IMR-90 (cell line): ENCODE measurements at regions not wholly inside any gene's neighbourhood (a gene's known extent, or its start where the extent isn't known, plus 50 kb on each side); places are given as distances from the start of the nearest gene placed in this dataset.

Experiments
- ATAC-seq: fragments of 200-7000 bp; cut with Tn5 transposase; 2 replicates; pipeline ENCODE4 v1.9.1; 2020; ENCODE audit warnings: low read depth, mild to moderate bottlenecking, moderate library complexity
- BruUV-seq: library from RNA; stranded (reverse); fragments of 400-500 nt; replicated peaks from 2 replicates; lab custom pipeline; 2021; lab: Mats Ljungman, UMichigan
- CTCF ChIA-PET: fragments of 300-600 bp; formaldehyde crosslinking; extraction: SDS; loops from one replicate; lab custom pipeline; 2021; ENCODE audit warnings: antibody characterized with exemption; lab: Yijun Ruan, JAX
- POLR2A ChIA-PET: fragments of 300-600 bp; sonication (Branson Sonifier 250); formaldehyde crosslinking; loops from one replicate; lab custom pipeline; 2022; ENCODE audit warnings: antibody characterized with exemption; ENCODE audit not compliant: unreplicated experiment; lab: Charles Lee
- DNase-seq: peaks from one replicate; pipeline ENCODE4 v3.0.0; 2013
- H2AFZ ChIP-seq: replicated peaks from 2 replicates; pipeline ENCODE3; 2013; ENCODE audit warnings: low read length, mild to moderate bottlenecking; ENCODE audit not compliant: poor library complexity
- H2AK5ac ChIP-seq: 2 replicates; pipeline ENCODE4 v1.6.1; 2013; ENCODE audit warnings: low read depth, low read length, inconsistent platforms
- H2AK9ac ChIP-seq: replicated peaks from 2 replicates; pipeline ENCODE3; 2013; ENCODE audit warnings: mild to moderate bottlenecking, low read depth, low read length, moderate library complexity; ENCODE audit not compliant: poor library complexity
- H2BK120ac ChIP-seq: 2 replicates; pipeline ENCODE4 v1.6.1; 2013; ENCODE audit warnings: low read depth, low read length, inconsistent platforms
- H2BK15ac ChIP-seq: 3 replicates; pipeline ENCODE4 v1.6.1; 2013; ENCODE audit warnings: low read depth, low read length, inconsistent platforms
- H2BK20ac ChIP-seq: 2 replicates; pipeline ENCODE4 v1.6.1; 2013; ENCODE audit warnings: low read depth, mild to moderate bottlenecking, inconsistent platforms, low read length, moderate library complexity
- H2BK5ac ChIP-seq: 2 replicates; pipeline ENCODE4 v1.6.1; 2013; ENCODE audit warnings: mild to moderate bottlenecking, low read depth, low read length, inconsistent platforms; ENCODE audit not compliant: poor library complexity, severe bottlenecking
- H3K14ac ChIP-seq: replicated peaks from 2 replicates; pipeline ENCODE4 v1.6.1; 2013; ENCODE audit warnings: low read depth, low read length, inconsistent platforms
- H3K18ac ChIP-seq: 2 replicates; pipeline ENCODE4 v1.6.1; 2013; ENCODE audit warnings: low read depth, low read length, control low read depth
- H3K23ac ChIP-seq: 2 replicates; pipeline ENCODE4 v1.6.1; 2013; ENCODE audit warnings: low read depth, low read length, inconsistent platforms
- H3K27ac ChIP-seq: 2 replicates; pipeline ENCODE4 v1.5.1; 2013; ENCODE audit warnings: mild to moderate bottlenecking, control low read depth, low read length; ENCODE audit not compliant: insufficient read depth
- H3K27me3 ChIP-seq: 2 replicates; pipeline ENCODE4 v1.6.1; 2013; ENCODE audit warnings: low read length; ENCODE audit not compliant: control insufficient read depth, insufficient read depth
- H3K36me3 ChIP-seq: 2 replicates; pipeline ENCODE4 v1.6.1; 2013; ENCODE audit warnings: low read length, mixed read lengths; ENCODE audit not compliant: control insufficient read depth, insufficient read depth
- H3K4ac ChIP-seq: 2 replicates; pipeline ENCODE4 v1.6.1; 2013; ENCODE audit warnings: low read depth, low read length, inconsistent platforms
- H3K4me1 ChIP-seq: 2 replicates; pipeline ENCODE4 v1.6.1; 2013; ENCODE audit warnings: low read length, mixed read lengths; ENCODE audit not compliant: control insufficient read depth, insufficient read depth
- H3K4me2 ChIP-seq: 2 replicates; pipeline ENCODE4 v1.6.1; 2013; ENCODE audit warnings: low read depth, mild to moderate bottlenecking, control low read depth, low read length, moderate library complexity
- H3K4me3 ChIP-seq: 2 replicates; pipeline ENCODE4 v1.5.1; 2013; ENCODE audit warnings: low read depth, mild to moderate bottlenecking, control low read depth, low read length, moderate library complexity; ENCODE audit not compliant: insufficient read depth
- H3K56ac ChIP-seq: 2 replicates; pipeline ENCODE4 v1.6.1; 2013; ENCODE audit warnings: low read length, inconsistent platforms; ENCODE audit not compliant: insufficient read depth; ENCODE audit errors: extremely low read depth
- H3K79me1 ChIP-seq, 2 experiments: 2 replicates each; pipeline ENCODE4 v1.6.1; 2013; ENCODE audit warnings: low read length in 2 of 2, inconsistent platforms in 1 of 2, low read depth in 1 of 2
- H3K9ac ChIP-seq: 2 replicates; pipeline ENCODE4 v1.6.1; 2013; ENCODE audit warnings: low read depth, low read length, control low read depth
- H3K9me1 ChIP-seq: 2 replicates; pipeline ENCODE4 v1.6.1; 2013; ENCODE audit warnings: low read length, inconsistent platforms; ENCODE audit not compliant: insufficient read depth
- H3K9me3 ChIP-seq: 2 replicates; pipeline ENCODE4 v1.6.1; 2013; ENCODE audit warnings: low read length; ENCODE audit not compliant: control insufficient read depth, insufficient read depth
- H4K20me1 ChIP-seq: 2 replicates; pipeline ENCODE4 v1.6.1; 2013; ENCODE audit warnings: low read length, inconsistent platforms; ENCODE audit not compliant: insufficient read depth
- H4K5ac ChIP-seq: 2 replicates; pipeline ENCODE4 v1.6.1; 2013; ENCODE audit warnings: mild to moderate bottlenecking, low read depth, low read length, control low read depth
- H4K8ac ChIP-seq, 2 experiments: 2 replicates each; pipeline ENCODE4 v1.6.1; 2013; ENCODE audit warnings: low read depth in 2 of 2, low read length in 2 of 2, control low read depth in 1 of 2, inconsistent platforms in 1 of 2
- H4K91ac ChIP-seq: 2 replicates; pipeline ENCODE4 v1.6.1; 2013; ENCODE audit warnings: low read depth, low read length, inconsistent platforms; ENCODE audit not compliant: insufficient read depth
- MXI1 ChIP-seq: IDR thresholded peaks from 2 replicates; pipeline ENCODE4 v1.6.1; 2012; ENCODE audit warnings: low read depth, mild to moderate bottlenecking, low read length, moderate library complexity, borderline replicate concordance
- SMC3 ChIP-seq: fragments of 150-350 bp; IDR thresholded peaks from 2 replicates; pipeline ENCODE4 v1.6.1; 2016; ENCODE audit warnings: low read depth, mild to moderate bottlenecking, antibody characterized with exemption, low read length, moderate library complexity
- WGBS, 2 experiments: methylation state at CpG; one replicate each; pipeline versions ENCODE4 v1.1.5 to v1.1.7; 2013; ENCODE audit warnings: missing lambda C conversion rate in 2 of 2; ENCODE audit not compliant: insufficient read length in 1 of 2; ENCODE audit errors: extremely low coverage in 2 of 2; 5-methylcytosine and 5-hydroxymethylcytosine counted together
- dilution Hi-C: fragments of 300-500 bp; cut with HindIII; formaldehyde crosslinking; loops from one replicate; pipeline ENCODE4 v1.14.3; 2018; ENCODE audit warnings: low sequenced_read_pairs; ENCODE audit not compliant: unreplicated experiment
- in situ Hi-C: fragments of 300-500 bp; cut with MboI; formaldehyde crosslinking; loops from 3 replicates; pipeline ENCODE4 v1.14.3; 2019; ENCODE audit warnings: low sequenced_read_pairs, inconsistent platforms, mixed read lengths
- intact Hi-C: fragments of 100-400 bp; cut with micrococcal nuclease; formaldehyde crosslinking; loops from 2 replicates; pipeline ENCODE4 v1.10.0; 2022
- TF ChIP-seq, protein P1 (sequence below): conservative IDR thresholded peaks from 2 replicates; pipeline ENCODE4 v1.5.1; 2012; ENCODE audit warnings: mild to moderate bottlenecking, low read depth, low read length, improper control_type of control experiment

DNA sequence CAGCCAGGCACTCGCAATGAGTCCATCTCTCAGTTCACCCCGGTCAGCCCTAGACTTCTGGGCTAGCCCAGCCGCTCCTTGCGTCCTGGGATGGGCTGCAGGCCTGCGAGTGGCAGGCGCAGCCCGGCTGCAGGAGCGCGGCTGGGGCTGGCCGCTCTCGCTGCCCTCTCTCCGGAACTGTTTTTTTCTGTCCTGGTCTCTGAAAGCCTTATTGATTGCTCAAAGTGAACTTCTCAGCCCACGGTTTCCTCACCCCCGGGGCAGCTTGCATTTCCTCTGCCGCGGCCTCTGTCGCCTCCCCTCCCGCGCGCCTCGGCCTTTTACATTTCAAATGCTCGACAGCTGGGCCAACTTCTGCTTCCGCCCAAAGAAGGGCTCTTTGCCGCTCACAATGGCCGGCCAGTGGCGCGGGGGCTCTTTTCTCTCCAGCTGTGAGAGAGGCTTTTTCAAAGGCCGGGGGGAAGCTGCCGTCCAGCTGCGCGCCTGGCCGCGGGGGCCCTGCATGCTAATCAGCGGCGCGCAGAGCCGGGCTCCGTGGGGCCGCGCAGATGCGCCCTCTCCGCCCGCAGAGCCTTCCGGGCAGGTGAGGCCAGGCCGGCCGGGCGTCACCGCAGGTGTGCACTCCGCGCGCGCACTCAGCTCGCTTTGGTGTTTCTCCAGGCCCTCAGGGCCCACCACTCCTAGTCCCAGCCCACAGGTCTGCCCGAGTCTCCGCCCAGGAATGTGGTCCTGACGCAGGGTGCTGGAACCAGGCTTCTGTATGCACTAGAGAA is 513.8 kb downstream of the RNF144A start:
- H2BK20ac ChIP-seq: no peak overlapping the region
- H4K8ac ChIP-seq: no peak overlapping the region
- 60% methylated on average over 2 of the region's 56 CpGs; no CpG with 5 or more reads in 1 of the 2 experiments for WGBS, 2 experiments
- POLR2A ChIA-PET: no interaction called here
- no peak overlapping the region for H3K14ac ChIP-seq
- no peaks in the 10 kb centered on the region for H3K9me1 ChIP-seq
- no peak overlapping the region for H2BK120ac ChIP-seq
- H4K20me1 ChIP-seq: no peaks in the 10 kb centered on the region
- no peak overlapping the region for H3K4me3 ChIP-seq
- H3K18ac ChIP-seq: no peak overlapping the region
- no peak overlapping the region; the same call in 1 of the 2 replicates for H3K4me2 ChIP-seq
- H4K5ac ChIP-seq: no peak overlapping the region
- TF ChIP-seq, protein P1, sequence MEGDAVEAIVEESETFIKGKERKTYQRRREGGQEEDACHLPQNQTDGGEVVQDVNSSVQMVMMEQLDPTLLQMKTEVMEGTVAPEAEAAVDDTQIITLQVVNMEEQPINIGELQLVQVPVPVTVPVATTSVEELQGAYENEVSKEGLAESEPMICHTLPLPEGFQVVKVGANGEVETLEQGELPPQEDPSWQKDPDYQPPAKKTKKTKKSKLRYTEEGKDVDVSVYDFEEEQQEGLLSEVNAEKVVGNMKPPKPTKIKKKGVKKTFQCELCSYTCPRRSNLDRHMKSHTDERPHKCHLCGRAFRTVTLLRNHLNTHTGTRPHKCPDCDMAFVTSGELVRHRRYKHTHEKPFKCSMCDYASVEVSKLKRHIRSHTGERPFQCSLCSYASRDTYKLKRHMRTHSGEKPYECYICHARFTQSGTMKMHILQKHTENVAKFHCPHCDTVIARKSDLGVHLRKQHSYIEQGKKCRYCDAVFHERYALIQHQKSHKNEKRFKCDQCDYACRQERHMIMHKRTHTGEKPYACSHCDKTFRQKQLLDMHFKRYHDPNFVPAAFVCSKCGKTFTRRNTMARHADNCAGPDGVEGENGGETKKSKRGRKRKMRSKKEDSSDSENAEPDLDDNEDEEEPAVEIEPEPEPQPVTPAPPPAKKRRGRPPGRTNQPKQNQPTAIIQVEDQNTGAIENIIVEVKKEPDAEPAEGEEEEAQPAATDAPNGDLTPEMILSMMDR: no peak
- TF ChIP-seq SMC3 (no peak), MXI1 (no peak)
- H3K27me3 ChIP-seq: peaks cover 15% of the 10 kb centered on the region
- no peak overlapping the region for H2AK9ac ChIP-seq
- no TSS peak for BruUV-seq
- DNase-seq (no peak), ATAC-seq (no peak)
- H2AFZ ChIP-seq: no peak overlapping the region
- in situ Hi-C loops (no loop called here), intact Hi-C loops (no loop called here), dilution Hi-C loops (no loop called here)
- no peak overlapping the region for H4K91ac ChIP-seq
- H3K36me3 ChIP-seq: no peaks in the 10 kb centered on the region
- H3K9me3 ChIP-seq: no peaks in the 10 kb centered on the region
- H3K4me1 ChIP-seq: no peaks in the 10 kb centered on the region
- H3K79me1 ChIP-seq: no peaks in the 10 kb centered on the region
- no peak overlapping the region for H3K23ac ChIP-seq
- H3K4ac ChIP-seq: no peak overlapping the region
- no peak overlapping the region for H3K9ac ChIP-seq
- no peak overlapping the region for H2AK5ac ChIP-seq
- no peak overlapping the region for H3K56ac ChIP-seq
- CTCF ChIA-PET: no interaction called here
- H3K27ac ChIP-seq: no peak overlapping the region
- H2BK15ac ChIP-seq: no peak overlapping the region
- H2BK5ac ChIP-seq: no peak overlapping the region
